ENCODE measurements at regions not wholly inside any gene's neighbourhood (a gene's known extent, or its start where the extent isn't known, plus 50 kb on each side); places are given as distances from the start of the nearest gene placed in this dataset.

DNA sequence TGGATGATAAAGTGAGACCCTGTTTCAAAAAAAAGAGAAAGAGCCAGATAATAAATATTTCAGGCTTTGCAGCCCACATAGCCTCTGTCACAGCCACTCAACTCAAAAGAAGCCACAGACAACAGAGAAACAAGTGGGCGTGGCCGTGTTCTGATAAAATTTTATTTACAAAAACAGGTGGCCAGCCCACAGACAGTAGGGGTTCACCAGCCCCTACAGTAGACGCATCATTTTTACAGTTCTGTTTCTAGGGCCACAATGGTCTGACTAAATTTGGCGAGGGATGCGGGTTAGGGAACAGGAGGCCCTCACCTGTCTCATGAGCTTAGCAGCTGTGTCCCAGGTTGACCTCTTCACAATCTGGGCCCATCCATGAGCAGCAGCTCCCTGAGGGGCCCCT lies 59.5 kb downstream of the ARHGEF18 start:
- TF ChIP-seq, protein P1, sequence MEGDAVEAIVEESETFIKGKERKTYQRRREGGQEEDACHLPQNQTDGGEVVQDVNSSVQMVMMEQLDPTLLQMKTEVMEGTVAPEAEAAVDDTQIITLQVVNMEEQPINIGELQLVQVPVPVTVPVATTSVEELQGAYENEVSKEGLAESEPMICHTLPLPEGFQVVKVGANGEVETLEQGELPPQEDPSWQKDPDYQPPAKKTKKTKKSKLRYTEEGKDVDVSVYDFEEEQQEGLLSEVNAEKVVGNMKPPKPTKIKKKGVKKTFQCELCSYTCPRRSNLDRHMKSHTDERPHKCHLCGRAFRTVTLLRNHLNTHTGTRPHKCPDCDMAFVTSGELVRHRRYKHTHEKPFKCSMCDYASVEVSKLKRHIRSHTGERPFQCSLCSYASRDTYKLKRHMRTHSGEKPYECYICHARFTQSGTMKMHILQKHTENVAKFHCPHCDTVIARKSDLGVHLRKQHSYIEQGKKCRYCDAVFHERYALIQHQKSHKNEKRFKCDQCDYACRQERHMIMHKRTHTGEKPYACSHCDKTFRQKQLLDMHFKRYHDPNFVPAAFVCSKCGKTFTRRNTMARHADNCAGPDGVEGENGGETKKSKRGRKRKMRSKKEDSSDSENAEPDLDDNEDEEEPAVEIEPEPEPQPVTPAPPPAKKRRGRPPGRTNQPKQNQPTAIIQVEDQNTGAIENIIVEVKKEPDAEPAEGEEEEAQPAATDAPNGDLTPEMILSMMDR (optimal IDR thresholded peaks at IDR 0.05 in 1 of 3, IDR thresholded peaks at IDR 0.05 in 1 of 3, conservative IDR thresholded peaks at IDR 0.05 in 1 of 3; ENCODE audit: extremely low read depth in 1 of 3, insufficient read depth in 2 of 3, low read length in 3 of 3), result no peak
- no peak for TF ChIP-seq EZH2 (IDR thresholded peaks at IDR 0.05; ENCODE audit: low read length)
